GM06990 (cell line): ENCODE measurements at regions not wholly inside any gene's neighbourhood (a gene's known extent, or its start where the extent isn't known, plus 50 kb on each side); places are given as distances from the start of the nearest gene placed in this dataset.

Experiments used
- DNase-seq: peaks from one replicate; pipeline ENCODE4 v3.0.0-alpha.2; 2011; ENCODE audit not compliant: insufficient read length; ENCODE audit errors: extremely low read depth
- H3K27me3 ChIP-seq: replicated peaks from 2 replicates; pipeline ENCODE4 v1.6.0; 2011; ENCODE audit warnings: low read length; ENCODE audit not compliant: control insufficient read depth, insufficient read depth
- H3K36me3 ChIP-seq: 2 replicates; pipeline ENCODE4 v1.5.1; 2011; ENCODE audit warnings: low read length; ENCODE audit not compliant: control insufficient read depth, insufficient read depth
- H3K4me3 ChIP-seq: replicated peaks from 2 replicates; pipeline ENCODE4 v1.5.1; 2011; ENCODE audit warnings: low read depth, mild to moderate bottlenecking, control low read depth, low read length
- CTCF ChIP-seq: IDR thresholded peaks from 2 replicates; pipeline ENCODE4 v1.5.1; 2011; ENCODE audit warnings: low read length, control low read depth, mild to moderate bottlenecking, inconsistent platforms; ENCODE audit not compliant: insufficient read depth, poor library complexity, severe bottlenecking

- Histone ChIP-seq H3K27me3 (no peaks in the 10 kb centered on the region), H3K36me3 (peaks cover 13% of the 10 kb centered on the region), H3K4me3 (no peak overlapping the region)
- no peak for TF ChIP-seq CTCF
- no peak for DNase-seq
These were observed 158.0 kb downstream of the UTRN start for GRCh38 chr6:144443157-144443556.

- H3K4me3 ChIP-seq, result no peak overlapping the region
- no peak for DNase-seq
- TF ChIP-seq CTCF, result no peak
- H3K27me3 ChIP-seq, result no peaks in the 10 kb centered on the region
- peaks cover 2% of the 10 kb centered on the region; the same call in 1 of the 2 replicates for H3K36me3 ChIP-seq
These were observed 162.3 kb downstream of the UTRN start for GRCh38 chr6:144447472-144447871.

- H3K4me3 ChIP-seq, result no peak overlapping the region
- H3K36me3 ChIP-seq, result no peaks in the 10 kb centered on the region
- no peak for DNase-seq
- H3K27me3 ChIP-seq, result no peaks in the 10 kb centered on the region
- TF ChIP-seq CTCF, result no peak
These were observed 164.1 kb downstream of the UTRN start for GRCh38 chr6:144449218-144449617.

GRCh38 chr6:144449911-144450597 is 164.9 kb downstream of the UTRN start:
- H3K4me3 ChIP-seq, result no peak overlapping the region
- H3K36me3 ChIP-seq, result no peaks in the 10 kb centered on the region
- H3K27me3 ChIP-seq, result no peaks in the 10 kb centered on the region
- no peak for DNase-seq
- TF ChIP-seq CTCF, result no peak

- Histone ChIP-seq H3K36me3 (peaks cover 2% of the 10 kb centered on the region), H3K27me3 (no peaks in the 10 kb centered on the region)
These were observed 175.4 kb downstream of the UTRN start for GRCh38 chr6:144460327-144461095.

More at GRCh38 chr6:144460327-144461095, 175.4 kb downstream of the UTRN start:
- no peak for TF ChIP-seq CTCF
- no peak overlapping the region for H3K4me3 ChIP-seq
- DNase-seq, result peak; percentile 52
